Middle frontal gyrus (tissue), 1 donor: ENCODE measurements at regions not wholly inside any gene's neighbourhood (a gene's known extent, or its start where the extent isn't known, plus 50 kb on each side); places are given as distances from the start of the nearest gene placed in this dataset.
"Not testable (repeated sequence)": the region's sequence is repeated elsewhere in the genome, so short reads cannot be mapped to it uniquely, and the experiment has no call there.

Experiments
- DNase-seq: peaks from one replicate; pipeline ENCODE4 v3.0.0-alpha.2; 2015; ENCODE audit warnings: low spot score; ENCODE audit errors: extremely low spot score

DNA sequence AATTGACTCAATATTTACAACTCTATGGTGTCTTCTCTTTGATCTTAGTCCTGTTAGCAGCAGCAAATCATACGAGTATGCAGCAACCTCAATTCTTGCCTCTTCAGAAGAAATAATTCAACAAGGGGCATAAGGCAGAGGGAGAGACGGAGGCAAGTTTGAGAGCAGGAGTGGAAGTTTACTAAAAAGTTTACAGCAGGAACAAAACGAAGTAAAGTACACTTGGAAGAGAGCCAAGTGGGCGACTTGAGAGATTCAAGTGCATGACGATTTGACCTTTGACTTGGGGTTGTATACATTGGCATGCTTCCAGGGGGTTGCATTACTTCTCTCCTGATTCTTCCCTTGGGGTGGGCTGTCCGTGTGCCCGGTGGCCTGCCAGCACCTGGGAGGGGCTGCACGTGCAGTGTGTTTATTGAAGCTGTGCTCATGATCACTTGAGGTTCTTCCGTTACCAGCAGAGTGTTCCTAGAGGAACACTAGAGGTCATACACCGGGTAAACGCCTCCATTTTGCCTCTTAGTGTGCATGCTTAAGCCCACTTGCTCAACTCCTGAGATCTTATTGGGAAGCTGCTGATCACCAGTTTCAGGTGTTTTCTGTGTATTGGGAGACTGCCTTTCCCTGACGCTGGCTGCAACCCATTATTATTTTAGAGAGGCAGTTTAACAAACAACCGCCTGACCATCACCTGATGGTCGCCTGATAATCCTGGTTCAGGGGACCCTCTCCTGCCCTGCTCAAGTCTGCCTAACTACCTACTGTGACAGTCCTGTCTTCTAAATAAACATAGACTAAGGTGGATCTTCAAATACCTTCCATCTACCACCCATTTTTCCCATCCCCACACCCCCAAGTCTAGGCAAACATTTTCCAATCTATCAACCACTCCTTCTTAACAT lies 172.4 kb upstream of the MYLIP start:
- no peak for DNase-seq

GRCh38 chr6:15955484-15955883 lies 173.4 kb upstream of the MYLIP start:
- no peak for DNase-seq

DNA sequence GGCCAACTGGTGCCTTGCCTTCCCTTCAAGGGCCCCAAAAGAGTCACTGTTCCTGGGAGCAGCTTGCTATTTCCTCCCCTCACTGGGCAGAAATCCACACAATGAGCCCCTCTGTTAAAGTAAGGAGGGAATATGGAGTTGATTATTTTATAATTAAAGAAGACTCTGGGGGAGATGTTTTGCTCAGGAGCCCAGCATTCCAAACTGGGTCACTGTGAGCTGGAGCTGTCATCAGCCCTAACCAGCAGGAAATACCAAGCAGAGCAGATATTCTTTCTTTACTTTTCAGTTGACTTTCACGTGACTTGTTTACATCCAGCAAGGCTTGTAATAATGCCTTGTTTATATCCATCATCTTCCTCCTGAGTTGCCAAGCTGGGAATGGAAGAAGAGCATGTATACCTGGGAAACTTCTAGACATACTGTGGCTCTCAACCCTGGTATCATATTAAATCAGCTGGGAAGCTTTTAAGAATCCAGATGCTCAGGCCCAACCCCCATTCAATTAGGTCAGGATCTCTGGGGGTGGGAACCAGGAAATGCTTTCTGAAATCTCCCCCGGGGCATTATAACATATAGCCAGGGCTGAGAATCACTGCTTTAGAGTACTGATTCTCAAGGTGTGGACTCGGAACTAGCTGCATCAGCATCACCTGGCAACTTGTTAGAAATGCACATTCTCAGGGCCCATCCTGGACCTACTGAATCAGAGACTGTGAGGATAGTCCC lies 175.6 kb upstream of the MYLIP start:
- no peak for DNase-seq

- no peak for DNase-seq
Observed at GRCh38 chr6:15952231-15953151, 176.4 kb upstream of the MYLIP start.

DNA sequence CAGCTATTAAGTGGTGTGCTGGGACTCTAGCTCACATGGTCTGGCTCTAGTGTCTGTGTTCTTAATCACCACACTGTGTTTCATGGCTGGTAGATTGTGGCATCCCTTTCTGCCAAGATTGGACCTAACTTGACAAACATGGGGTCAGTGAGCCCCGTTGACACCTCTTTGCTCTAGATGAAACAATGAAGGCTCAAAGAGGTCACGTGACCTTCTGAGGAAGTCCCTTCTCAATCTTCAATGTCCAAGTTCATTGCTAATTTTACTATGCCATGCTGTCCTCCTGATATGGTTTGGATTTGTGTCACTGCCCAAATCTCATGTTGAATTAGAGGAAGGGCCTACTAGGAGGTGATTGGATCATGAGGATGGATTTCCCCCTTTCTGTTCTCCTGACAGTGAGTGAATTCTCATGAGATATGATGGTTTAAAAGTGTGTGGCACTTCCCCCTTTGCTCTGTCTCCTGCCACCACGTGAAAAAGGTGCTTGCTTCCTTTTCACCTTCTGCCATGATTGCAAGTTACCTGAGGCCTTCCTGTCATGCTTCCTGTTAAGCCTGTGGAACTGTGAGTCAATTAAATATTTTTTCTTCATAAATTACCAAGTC lies 177.8 kb upstream of the MYLIP start:
- no peak for DNase-seq

DNA sequence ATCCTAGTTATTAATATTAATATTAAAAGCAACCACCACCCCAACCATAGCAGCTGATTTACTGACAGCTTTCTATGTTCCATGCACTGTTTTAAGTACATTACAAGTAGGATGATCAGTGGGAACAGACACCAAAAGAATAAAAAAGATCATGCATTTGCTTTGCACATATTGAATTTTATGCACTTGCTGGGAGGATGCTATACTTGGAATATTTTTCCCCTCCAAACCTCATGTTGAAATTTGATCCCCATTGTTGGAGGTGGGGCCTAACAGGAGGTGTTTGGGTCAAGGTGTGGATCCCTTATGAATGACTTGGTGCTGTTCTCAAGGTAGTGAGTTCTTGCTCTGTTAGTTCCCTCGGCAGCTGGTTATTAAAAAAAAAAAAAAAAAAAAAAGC lies 178.9 kb upstream of the MYLIP start:
- DNase-seq: no peak

DNA sequence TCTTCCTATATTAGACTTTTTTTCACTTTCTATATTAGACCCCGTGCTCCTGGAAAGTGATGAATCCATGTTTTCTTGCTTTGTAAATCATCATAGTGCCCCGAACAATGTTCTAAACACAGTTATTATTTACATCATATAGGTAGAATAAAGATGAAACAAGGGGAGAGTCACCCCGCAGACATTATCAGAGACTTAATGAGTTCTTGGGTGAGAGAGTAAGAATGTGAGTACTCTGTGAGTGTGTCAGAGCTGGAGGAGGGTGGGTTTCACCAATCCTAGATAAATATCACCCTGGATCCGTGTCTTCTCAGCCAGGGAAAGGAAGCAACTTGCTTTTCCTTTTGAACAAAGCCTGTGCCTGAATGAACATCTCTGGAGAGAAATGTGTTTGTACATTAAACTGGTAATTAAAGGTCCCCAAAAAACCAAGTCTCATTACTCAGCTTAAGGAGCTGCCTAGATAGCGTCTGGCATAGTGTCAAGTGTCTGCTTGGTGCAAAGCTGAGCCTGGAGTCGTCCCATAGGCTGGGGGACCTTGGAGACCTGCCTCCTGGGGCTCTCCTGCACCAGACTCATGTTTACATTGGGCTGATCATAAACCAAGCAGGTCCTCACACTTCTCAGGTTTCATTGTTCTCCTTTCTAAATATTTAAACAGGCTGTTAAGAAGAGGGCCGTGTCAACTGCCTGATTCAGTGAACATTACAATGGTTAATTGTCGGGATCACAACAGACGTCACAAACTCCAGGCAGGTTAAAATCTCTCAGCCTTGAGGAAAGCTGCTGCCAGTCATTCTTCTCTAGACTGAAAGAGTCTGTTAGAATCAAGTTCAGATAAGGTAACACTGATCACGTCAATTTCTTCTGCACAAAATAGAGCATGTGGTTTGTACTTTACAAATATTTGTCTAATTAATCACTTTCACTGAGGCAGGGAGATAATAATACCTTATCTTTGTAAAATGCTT lies 179.7 kb upstream of the MYLIP start:
- no peak for DNase-seq

DNA sequence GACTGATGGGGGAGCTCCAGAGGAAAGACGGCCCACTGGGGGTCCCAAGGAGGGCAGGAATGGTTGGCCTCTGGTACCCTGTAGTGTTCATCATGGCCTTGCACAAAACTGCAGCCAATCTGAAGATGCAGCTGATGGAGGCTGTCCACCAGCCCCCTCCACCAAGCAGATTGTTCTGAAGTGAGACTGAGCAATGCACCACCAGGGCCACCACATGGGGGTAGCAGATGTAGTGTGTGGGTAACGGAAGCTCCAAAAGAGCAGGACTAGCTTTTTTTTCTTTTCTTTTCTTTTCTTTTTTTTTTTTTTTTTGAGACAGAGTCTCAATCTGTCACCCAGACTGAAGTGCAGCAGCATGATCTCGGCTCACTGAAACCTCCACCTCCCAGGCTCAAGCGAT lies 181.0 kb upstream of the MYLIP start:
- no peak for DNase-seq

DNA sequence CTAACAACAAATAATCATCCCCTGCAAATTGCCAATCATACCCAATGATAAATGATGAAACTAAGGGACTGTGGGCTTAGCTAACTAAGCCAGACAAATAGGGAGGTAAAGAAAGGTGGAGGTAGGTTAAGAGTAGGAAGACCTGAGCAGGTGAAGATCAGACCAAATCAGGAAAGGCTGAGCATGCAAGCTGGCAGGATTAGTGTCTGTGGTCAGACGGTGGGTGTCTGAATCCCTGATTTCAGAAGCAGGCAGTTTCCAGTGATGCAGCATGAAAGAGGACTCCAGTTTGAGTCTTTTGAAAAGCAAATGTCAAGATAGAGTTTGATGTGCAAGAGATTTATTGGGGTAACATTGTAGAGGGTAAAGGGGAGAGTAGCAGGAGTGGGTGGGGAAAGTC lies 181.4 kb upstream of the MYLIP start:
- no peak for DNase-seq

DNA sequence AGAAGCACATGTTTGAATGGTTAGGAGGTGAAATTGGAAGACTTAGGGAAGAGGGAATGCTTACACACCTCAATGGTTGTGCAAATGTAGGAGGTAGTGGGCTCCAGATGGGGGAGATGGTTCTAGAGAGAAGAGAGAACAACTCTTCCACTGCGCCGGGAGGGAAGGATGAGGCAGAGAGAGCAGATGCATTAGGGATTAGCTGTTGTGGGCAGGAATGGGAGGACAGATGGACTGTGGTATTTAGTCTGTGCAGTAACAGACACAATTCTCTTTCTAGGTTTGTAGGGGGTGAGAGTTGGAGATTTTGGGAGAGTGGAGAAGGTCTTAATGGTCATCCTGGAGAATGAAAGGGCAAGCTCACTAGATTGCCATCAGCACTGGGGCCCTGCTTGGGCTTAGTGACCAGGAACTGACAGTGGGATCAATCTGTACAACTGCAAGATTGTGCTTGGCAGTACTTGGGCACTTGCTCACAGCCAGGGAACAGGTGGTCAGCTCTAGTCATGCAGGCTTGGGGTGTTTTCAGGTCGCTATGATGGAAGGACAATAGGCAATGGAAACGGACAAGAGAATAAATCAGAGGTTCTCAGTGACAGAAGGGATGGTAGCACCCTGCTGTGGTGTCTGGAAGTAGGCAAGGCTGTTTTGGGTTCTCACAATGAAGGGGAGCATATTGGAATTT lies 182.0 kb upstream of the MYLIP start:
- no peak for DNase-seq

- no peak for DNase-seq
Observed at GRCh38 chr6:15945593-15946159, 183.2 kb upstream of the MYLIP start.

- no peak for DNase-seq
Observed at GRCh38 chr6:15943423-15943822, 185.5 kb upstream of the MYLIP start.

DNA sequence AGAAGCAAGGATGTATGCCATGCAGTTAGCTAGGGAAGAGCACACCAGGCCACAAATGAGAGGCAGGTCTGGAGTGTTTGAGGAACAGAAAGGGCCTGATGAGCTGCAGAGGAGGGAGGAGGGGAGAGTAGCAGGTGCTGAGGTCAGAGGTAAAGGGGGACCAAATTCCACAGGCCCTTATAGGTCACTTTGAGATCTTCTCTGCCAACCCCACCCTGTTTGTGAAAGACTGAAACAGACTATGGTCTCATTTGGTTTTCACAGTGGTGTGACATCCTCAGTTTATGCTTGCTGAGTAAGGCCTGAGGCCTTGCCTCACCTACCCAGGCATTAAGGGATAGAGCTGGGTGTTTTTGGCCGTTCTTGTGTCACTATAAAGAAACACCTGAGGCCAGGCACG lies 187.7 kb upstream of the MYLIP start:
- no peak for DNase-seq

DNA sequence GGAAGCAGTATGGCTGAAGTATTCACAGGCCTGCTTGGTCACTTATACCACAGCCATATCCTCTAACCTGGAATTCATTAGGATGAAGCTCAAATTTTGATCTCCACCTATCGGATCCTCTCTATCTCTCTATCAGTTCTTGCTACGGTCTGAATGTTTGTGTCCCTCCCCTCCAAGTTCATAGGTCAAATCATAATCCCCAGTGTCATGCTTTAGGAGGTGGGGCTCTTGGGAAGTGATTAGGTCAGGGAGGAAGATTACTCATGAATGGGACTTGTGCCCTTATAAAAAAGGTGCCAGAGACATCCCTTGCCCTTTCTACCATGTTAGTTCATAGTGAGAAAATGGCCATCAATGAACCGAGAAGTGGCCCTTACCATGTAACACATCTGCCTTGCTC lies 190.8 kb upstream of the MYLIP start:
- no peak for DNase-seq

- DNase-seq: no peak
Observed at GRCh38 chr6:15937602-15938001, 191.3 kb upstream of the MYLIP start.

DNA sequence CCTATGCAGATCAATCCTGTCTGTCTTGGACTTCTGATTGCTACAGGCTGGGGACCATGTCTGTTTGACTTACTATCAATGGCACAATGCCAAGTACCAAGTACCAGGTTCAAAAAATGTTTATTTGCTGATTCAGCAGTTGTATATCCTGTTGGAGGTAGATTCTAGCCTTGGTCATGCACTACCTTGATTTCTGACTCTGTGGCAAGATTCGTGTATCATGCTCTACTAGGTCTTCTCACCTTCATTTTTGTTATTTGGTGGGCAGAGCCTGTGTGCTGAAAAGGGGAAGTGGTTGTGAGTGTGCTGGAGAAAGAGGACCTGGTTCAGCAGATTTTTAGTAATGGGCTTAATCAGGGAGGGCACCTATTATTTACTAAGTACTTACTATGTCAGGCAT lies 192.4 kb upstream of the MYLIP start:
- no peak for DNase-seq

DNA sequence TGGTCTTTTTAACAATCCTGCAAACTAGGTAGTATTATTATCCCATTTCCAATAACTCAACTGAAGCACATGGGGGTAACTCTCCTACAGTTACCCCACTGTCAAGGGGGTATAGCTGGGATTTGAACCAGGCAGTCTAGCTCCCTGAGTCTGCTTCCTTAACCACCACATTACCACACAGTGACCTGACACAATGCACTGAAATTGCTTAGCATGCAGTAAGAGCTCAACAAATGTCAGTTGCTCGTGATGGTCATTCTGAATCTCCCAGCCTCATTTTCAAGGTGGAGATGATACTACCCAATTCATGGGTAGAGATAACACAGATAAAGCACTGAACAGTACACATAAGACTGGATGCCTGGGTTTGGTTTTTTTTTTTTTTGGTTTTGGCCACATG lies 193.2 kb upstream of the MYLIP start:
- DNase-seq: no peak

- DNase-seq: not testable (repeated sequence)
Observed at GRCh38 chr6:15931697-15932096, 197.2 kb upstream of the MYLIP start.

DNA sequence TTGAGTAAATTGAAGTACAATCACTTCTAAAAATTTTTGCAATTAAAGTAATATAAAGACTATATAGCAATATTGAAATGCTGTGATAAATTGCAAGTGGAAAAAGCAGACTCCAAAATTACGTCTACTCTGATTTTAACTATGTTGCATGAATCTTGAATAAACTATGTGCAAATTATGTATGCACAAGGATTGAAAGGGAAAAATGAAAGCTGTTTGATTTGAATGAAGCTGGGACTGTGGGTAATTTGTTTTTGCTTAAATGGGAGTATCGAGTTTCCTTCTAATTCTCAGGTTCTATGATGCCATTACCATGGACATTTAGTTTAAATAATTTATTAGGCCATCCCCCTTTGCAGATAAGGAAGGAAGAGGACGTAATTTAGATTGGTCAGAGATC lies 198.7 kb upstream of the MYLIP start:
- no peak for DNase-seq
